Keratinocyte (primary cell): ENCODE measurements at regions not wholly inside any gene's neighbourhood (a gene's known extent, or its start where the extent isn't known, plus 50 kb on each side); places are given as distances from the start of the nearest gene placed in this dataset.

ENCODE experiments used
- DNase-seq: peaks from one replicate; pipeline ENCODE4 v3.0.0-alpha.2; 2011; ENCODE audit warnings: low read depth, missing footprints, low spot score
- FAIRE-seq: peaks from 2 replicates; lab custom pipeline; 2011; peaks lifted over from hg19 to GRCh38; lab: Jason Lieb, UNC
- H2AFZ ChIP-seq: 2 replicates; pipeline ENCODE4 v1.6.0; 2012; ENCODE audit warnings: low read length, control low read depth, inconsistent platforms; ENCODE audit not compliant: control insufficient read depth
- H3K27ac ChIP-seq: 2 replicates; pipeline ENCODE4 v1.5.1; 2011; ENCODE audit warnings: low read length; ENCODE audit not compliant: control insufficient read depth, insufficient read depth
- H3K27me3 ChIP-seq: 3 replicates; pipeline ENCODE4 v1.6.0; 2011; ENCODE audit warnings: low read length; ENCODE audit not compliant: control insufficient read depth, insufficient read depth; ENCODE audit errors: extremely low read depth
- H3K36me3 ChIP-seq, 2 experiments: 2 replicates in 1 of 2; 3 replicates in 1 of 2; pipeline ENCODE4 v1.5.1; 2011; ENCODE audit warnings: low read length in 2 of 2, mild to moderate bottlenecking in 1 of 2; ENCODE audit not compliant: control insufficient read depth in 2 of 2, insufficient read depth in 2 of 2; ENCODE audit errors: extremely low read depth in 1 of 2
- H3K4me1 ChIP-seq: 3 replicates; pipeline ENCODE4 v1.5.1; 2011; ENCODE audit warnings: low read length; ENCODE audit not compliant: control insufficient read depth, insufficient read depth; ENCODE audit errors: extremely low read depth
- H3K4me2 ChIP-seq: 3 replicates; pipeline ENCODE4 v1.6.0; 2011; ENCODE audit warnings: low read depth, low read length; ENCODE audit not compliant: control insufficient read depth, insufficient read depth; ENCODE audit errors: extremely low read depth
- H3K4me3 ChIP-seq, 3 experiments: fragments of 200-600 bp in 1 of 3; sonication (generic) in 1 of 3; 2 replicates in 2 of 3; 3 replicates in 1 of 3; pipeline ENCODE4 v1.5.1; 2011 to 2016; ENCODE audit warnings: low read length in 3 of 3, mild to moderate bottlenecking in 3 of 3, control low read depth in 2 of 3, inconsistent platforms in 1 of 3, low read depth in 1 of 3, mixed read lengths in 1 of 3, mixed run types in 1 of 3, moderate library complexity in 1 of 3; ENCODE audit not compliant: control insufficient read depth in 2 of 3, insufficient read depth in 2 of 3; ENCODE audit errors: extremely low read depth in 1 of 3
- H3K79me2 ChIP-seq: 2 replicates; pipeline ENCODE4 v1.6.0; 2012; ENCODE audit warnings: low read length; ENCODE audit not compliant: control insufficient read depth, insufficient read depth
- H3K9ac ChIP-seq: 3 replicates; pipeline ENCODE4 v1.6.0; 2011; ENCODE audit warnings: low read length; ENCODE audit not compliant: control insufficient read depth, insufficient read depth; ENCODE audit errors: extremely low read depth
- H3K9me1 ChIP-seq: 3 replicates; pipeline ENCODE4 v1.6.0; 2011; ENCODE audit warnings: low read length; ENCODE audit not compliant: control insufficient read depth, insufficient read depth; ENCODE audit errors: extremely low read depth
- H3K9me3 ChIP-seq: 2 replicates; pipeline ENCODE4 v1.5.1; 2012; ENCODE audit warnings: low read depth, low read length; ENCODE audit not compliant: control insufficient read depth
- H4K20me1 ChIP-seq: 3 replicates; pipeline ENCODE4 v1.6.0; 2011; ENCODE audit warnings: low read length; ENCODE audit not compliant: control insufficient read depth, insufficient read depth; ENCODE audit errors: extremely low read depth
- EZH2 ChIP-seq: IDR thresholded peaks from one replicate; pipeline ENCODE4 v1.6.1; 2012; ENCODE audit warnings: inconsistent platforms, mild to moderate bottlenecking, low read length, moderate library complexity
- dilution Hi-C: fragments of 300-500 bp; cut with MboI; formaldehyde crosslinking; loops from one replicate; pipeline ENCODE4 v1.7.0; 2020; ENCODE audit warnings: low sequenced_read_pairs; ENCODE audit not compliant: extremely low pct_ligation_motif_present
- TF ChIP-seq, protein P1 (sequence below), 3 experiments: IDR thresholded peaks in 1 of 3; conservative IDR thresholded peaks in 1 of 3; optimal IDR thresholded peaks in 1 of 3; 2 replicates in 2 of 3; 3 replicates in 1 of 3; pipeline versions ENCODE3 to v1.5.1; 2011; ENCODE audit warnings: low read length in 3 of 3, mild to moderate bottlenecking in 3 of 3, moderate library complexity in 2 of 3, control low read depth in 1 of 3, inconsistent platforms in 1 of 3; ENCODE audit not compliant: insufficient read depth in 2 of 3; ENCODE audit errors: extremely low read depth in 1 of 3

DNA sequence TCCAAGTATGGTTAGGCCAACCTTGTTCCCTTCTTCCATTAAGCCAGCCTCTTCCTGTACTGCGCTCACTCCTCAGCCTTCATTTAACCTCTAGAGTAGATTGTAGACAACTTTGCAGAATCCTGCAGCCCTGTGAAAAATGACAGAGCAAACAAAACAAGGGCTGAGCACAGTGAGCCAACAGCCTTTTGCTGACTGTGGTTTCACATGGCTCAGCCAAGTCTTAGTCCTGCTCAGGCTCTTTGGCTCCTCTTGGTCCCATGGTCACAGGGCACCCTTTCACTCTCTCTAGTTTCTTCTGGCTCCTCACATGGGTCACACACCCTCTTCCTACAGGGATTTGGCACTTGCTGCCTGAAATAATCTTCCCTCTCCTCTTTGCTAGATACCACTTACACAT, 900.3 kb downstream of the CCSER2 start:
- no peak overlapping the region for H2AFZ ChIP-seq

DNA sequence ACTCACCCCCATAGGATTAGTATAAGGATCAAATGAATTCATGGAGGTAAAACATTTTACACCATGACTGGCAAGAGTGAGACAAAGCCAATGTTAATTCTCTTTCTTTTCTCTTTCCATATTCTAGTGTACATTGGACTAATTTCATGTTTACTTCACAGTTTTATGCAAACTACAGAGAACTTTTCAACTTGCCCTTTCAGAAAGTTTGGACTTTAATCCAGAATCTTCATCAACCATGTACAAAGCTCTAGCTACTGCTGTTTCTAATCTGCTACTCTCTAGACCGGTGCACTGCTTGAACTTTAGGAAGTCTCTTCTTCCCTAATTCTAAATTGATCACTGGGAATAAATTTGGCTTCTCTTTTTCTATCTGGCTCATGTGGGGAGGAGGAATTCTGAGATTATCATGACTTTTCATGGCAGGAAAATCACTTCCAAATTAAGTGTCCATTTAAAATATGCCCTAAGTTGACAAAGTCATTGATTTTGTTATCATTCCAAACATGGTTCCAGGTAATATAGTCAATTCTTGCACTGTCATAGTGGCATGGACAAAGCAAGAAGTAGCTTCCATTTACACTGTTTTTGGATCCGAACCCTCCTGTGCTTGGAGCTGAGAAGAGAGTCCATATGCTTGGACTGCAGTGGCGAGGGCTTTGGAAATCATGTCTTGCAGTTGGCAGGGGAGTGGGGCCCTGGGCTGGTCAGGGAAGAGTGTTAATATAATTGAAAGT, 903.3 kb downstream of the CCSER2 start:
- H3K4me2 ChIP-seq = no peak overlapping the region
- TF ChIP-seq, protein P1, sequence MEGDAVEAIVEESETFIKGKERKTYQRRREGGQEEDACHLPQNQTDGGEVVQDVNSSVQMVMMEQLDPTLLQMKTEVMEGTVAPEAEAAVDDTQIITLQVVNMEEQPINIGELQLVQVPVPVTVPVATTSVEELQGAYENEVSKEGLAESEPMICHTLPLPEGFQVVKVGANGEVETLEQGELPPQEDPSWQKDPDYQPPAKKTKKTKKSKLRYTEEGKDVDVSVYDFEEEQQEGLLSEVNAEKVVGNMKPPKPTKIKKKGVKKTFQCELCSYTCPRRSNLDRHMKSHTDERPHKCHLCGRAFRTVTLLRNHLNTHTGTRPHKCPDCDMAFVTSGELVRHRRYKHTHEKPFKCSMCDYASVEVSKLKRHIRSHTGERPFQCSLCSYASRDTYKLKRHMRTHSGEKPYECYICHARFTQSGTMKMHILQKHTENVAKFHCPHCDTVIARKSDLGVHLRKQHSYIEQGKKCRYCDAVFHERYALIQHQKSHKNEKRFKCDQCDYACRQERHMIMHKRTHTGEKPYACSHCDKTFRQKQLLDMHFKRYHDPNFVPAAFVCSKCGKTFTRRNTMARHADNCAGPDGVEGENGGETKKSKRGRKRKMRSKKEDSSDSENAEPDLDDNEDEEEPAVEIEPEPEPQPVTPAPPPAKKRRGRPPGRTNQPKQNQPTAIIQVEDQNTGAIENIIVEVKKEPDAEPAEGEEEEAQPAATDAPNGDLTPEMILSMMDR (optimal IDR thresholded peaks at IDR 0.05 in 1 of 3, IDR thresholded peaks at IDR 0.05 in 1 of 3, conservative IDR thresholded peaks at IDR 0.05 in 1 of 3; ENCODE audit: extremely low read depth in 1 of 3, insufficient read depth in 2 of 3, low read length in 3 of 3) = no peak
- TF ChIP-seq EZH2 = no peak
- H4K20me1 ChIP-seq = no peaks in the 10 kb centered on the region
- no peak overlapping the region for H2AFZ ChIP-seq
- H3K27me3 ChIP-seq = no peaks in the 10 kb centered on the region
- no peaks in the 10 kb centered on the region for H3K36me3 ChIP-seq
- no peaks in the 10 kb centered on the region for H3K9me1 ChIP-seq
- no peaks in the 10 kb centered on the region for H3K4me1 ChIP-seq
- DNase-seq = no peak
- H3K9ac ChIP-seq = no peak overlapping the region
- H3K4me3 ChIP-seq = no peak overlapping the region
- no peak for FAIRE-seq
- no peak overlapping the region for H3K27ac ChIP-seq
- H3K9me3 ChIP-seq = no peaks in the 10 kb centered on the region
- dilution Hi-C loops = no loop called here
- no peaks in the 10 kb centered on the region for H3K79me2 ChIP-seq

More for the DNA sequence above, 900.3 kb downstream of the CCSER2 start:
- Histone ChIP-seq H3K36me3 (no peaks in the 10 kb centered on the region), H3K79me2 (no peaks in the 10 kb centered on the region), H4K20me1 (no peaks in the 10 kb centered on the region), H3K9ac (no peak overlapping the region), H3K4me2 (no peak overlapping the region), H3K4me3 (no peak overlapping the region), H3K9me1 (no peaks in the 10 kb centered on the region), H3K4me1 (no peaks in the 10 kb centered on the region), H3K9me3 (no peaks in the 10 kb centered on the region), H3K27ac (no peak overlapping the region), H3K27me3 (no peaks in the 10 kb centered on the region)
- DNase-seq = no peak
- no peak for FAIRE-seq
- dilution Hi-C loops = no loop called here
- TF ChIP-seq, protein P1 (optimal IDR thresholded peaks at IDR 0.05 in 1 of 3, IDR thresholded peaks at IDR 0.05 in 1 of 3, conservative IDR thresholded peaks at IDR 0.05 in 1 of 3; ENCODE audit: extremely low read depth in 1 of 3, insufficient read depth in 2 of 3, low read length in 3 of 3) = no peak
- TF ChIP-seq EZH2 = no peak
